Anterior cingulate cortex (tissue), 58 donors: ENCODE measurements at regions not wholly inside any gene's neighbourhood (a gene's known extent, or its start where the extent isn't known, plus 50 kb on each side); places are given as distances from the start of the nearest gene placed in this dataset.
"Not testable (repeated sequence)": the region's sequence is repeated elsewhere in the genome, so short reads cannot be mapped to it uniquely, and the experiment has no call there.

Experiments
- DNase-seq, 58 donors: peaks; one replicate each; lab custom pipeline; 2025; lab: John Stamatoyannopoulos, UW

DNA sequence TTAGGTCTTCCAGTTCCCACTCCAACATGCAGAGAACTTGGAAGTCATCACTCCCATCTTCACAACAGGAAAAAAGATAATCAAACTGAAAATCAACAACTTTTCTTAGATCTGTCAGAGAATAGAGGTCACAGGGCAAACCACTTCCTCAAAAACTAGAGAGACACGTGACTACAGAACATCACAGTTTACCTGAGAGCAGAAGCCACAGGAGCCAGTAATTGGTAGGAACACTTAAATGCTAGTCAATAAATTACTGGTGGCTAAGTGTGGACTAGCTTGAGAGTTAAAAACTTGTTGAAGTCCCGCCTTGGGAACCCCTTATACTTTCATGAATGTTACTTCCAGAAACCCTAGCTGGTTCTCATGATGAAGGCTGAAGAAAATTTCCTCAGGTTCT is 81.1 kb downstream of the THSD1 start:
- DNase-seq = not testable (repeated sequence)

GRCh38 chr13:52319876-52320275 is 86.1 kb downstream of the THSD1 start:
- DNase-seq = no peak

- not testable (repeated sequence) for DNase-seq
Observed at GRCh38 chr13:52309833-52310232, 96.1 kb downstream of the THSD1 start.

DNA sequence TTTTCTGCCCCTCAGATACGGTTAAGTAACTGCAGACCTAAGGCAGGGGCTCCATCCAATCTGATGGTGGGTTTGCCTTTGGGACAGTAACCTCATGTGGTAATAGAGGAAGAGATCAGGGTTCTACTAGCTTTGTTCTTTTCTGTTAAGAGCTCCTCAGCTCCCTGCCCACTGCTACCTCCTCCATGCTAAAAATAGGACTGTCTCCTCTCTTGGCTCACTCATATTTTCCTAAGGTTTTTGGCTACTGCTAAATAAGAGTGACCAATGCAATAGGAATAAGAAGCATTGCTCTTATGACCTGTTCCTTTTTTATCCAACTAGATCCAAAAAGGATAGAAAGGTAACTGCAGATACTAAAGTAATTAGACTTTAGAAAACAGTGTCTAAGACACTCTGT is 99.6 kb downstream of the THSD1 start:
- not testable (repeated sequence) for DNase-seq

DNA sequence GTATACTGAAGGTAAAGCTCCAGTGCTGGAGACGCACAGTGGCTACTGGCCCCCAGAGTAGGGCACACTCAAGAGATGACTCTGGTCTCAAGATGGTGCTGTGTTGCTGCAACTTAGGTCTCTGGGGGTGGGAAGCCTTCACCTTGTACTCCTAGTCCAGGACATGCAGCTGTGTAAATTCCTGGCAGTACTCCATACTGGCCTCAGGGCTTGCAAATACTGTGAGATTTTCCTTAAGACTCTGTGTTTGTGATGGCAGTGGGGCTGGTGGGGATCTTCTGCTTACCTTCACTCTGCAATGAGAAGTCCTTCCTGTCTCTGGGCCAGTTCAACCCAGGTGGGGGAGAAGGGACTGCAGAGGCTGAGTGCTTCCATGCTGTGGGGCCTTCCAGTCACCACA is 102.9 kb downstream of the THSD1 start:
- not testable (repeated sequence) for DNase-seq

DNA sequence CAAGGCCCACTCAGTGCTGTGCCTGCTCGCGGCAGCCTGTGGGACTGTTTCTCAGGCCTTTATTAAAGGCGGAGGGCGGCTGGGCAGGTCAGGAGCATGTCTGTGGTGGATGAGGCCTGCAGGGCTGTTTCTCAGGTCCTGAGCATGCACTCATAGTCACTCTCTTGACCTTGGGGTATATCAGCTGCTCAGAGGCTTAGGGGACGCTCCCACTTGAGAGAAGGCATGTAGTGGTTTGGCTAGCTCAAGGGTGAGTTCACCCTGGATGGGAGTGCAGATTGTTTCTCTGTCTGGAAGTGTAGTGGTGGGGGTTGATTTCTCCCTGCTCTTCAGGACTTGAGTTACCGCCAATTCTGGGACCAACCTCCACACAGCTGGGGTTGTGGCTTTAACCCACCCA is 103.3 kb downstream of the THSD1 start:
- DNase-seq = not testable (repeated sequence)

GRCh38 chr13:52301810-52302400 is 104.1 kb downstream of the THSD1 start:
- not testable (repeated sequence) for DNase-seq

- DNase-seq = not testable (repeated sequence)
Observed at GRCh38 chr13:52298079-52298661, 107.8 kb downstream of the THSD1 start.

- DNase-seq = not testable (repeated sequence)
Observed at GRCh38 chr13:52288891-52289290, 117.1 kb downstream of the THSD1 start.

GRCh38 chr13:52281387-52281786 is 122.0 kb upstream of the NEK3 start:
- DNase-seq = not testable (repeated sequence)

DNA sequence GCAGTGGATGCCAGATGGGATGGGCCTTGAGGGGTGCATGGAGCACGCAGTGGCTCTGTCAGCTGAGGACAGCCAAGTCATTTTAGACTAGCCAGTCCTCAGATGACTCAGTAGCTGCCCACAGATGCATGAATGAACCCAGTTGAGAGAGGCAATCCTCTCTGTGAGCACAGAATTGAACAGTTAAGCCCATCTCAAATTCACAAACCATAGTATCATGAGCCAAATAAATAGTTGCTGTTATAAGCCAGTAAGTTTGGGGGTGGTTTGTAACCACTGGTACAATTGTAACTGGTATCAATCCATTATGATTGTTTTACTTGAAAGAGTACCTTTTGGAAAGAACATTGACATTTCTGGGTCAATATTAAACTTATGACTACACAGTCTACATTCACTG is 120.0 kb upstream of the NEK3 start:
- not testable (repeated sequence) for DNase-seq

DNA sequence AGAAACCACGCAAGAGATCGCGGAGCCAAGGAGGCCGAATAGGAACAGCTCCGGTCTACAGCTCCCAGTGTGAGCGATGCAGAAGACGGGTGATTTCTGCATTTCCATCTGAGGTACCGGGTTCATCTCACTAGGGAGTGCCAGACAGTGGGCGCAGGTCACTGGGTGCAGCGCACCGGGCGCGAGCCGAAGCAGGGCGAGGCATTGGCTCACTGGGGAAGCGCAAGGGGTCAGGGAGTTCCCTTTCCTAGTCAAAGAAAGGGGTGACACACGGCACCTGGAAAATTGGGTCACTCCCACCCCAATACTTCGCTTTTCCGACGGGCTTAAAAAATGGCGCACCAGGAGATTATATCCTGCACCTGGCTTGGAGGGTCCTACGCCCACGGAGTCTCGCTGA is 94.9 kb upstream of the NEK3 start:
- DNase-seq = not testable (repeated sequence)

DNA sequence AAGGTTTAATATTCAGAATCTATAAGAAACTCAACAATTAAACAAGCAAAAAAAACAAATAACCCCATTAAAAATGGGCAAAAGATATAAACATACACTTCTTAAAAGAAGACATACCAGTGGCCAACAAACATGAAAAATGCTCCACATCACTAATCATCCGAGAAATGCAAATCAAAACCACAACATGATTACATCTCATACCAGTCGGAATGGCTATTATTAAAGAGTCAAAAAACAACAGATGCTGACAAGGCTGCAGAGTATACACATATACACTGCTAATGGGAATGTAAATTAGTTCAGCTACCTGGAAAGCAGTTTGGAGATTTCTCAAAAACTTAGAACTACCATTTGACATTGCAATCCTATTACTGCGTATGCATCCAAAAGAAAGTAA is 81.4 kb upstream of the NEK3 start:
- DNase-seq = not testable (repeated sequence)

- peak in 34 of 58 donors; percentile 1 to 54 (median 8) for DNase-seq
Observed at GRCh38 chr13:52235900-52236595, 76.7 kb upstream of the NEK3 start.

- not testable (repeated sequence) for DNase-seq
Observed at GRCh38 chr13:52234928-52235327, 75.5 kb upstream of the NEK3 start.

DNA sequence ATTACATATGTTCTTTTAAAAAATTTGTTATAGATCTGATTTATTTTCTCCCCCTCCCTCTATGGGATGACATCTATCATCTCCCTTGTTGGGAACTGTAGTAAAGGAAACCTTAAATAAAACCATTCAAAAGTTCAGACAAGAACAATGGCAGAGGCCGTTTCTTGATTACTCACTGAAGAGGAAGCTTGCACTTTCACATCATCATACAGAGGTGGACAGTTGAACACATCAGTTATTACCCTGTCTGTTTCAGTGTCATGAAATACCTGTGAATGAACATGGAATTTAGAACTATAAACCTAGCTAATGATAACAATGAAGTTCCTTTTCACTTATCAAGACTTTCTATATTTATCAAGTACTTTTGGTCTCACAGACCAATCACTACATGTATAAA is 63.7 kb upstream of the NEK3 start:
- not testable (repeated sequence) for DNase-seq

- not testable (repeated sequence) for DNase-seq
Observed at GRCh38 chr13:52213920-52214319, 54.5 kb upstream of the NEK3 start.

- not testable (repeated sequence) for DNase-seq
Observed at GRCh38 chr13:52212886-52213285, 53.5 kb upstream of the NEK3 start.

DNA sequence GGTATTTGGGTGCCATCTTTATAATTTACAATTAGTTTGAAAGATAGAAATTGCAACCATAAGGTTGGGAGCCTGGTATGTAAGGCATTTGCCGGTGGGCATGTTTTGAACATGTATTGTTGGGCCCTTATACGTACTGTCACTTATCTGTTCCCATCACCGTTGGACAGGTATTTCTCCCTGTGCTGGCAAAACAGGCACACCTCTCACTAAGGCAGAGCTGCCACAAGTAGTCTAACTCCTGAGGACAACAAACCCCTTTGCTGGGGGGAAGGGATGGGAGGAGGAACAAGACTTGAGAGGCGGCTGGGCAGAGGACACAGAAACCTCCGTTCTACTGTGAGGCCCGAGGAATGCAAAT is 52.0 kb upstream of the NEK3 start:
- not testable (repeated sequence) for DNase-seq

GRCh38 chr13:52210564-52211415 is 51.4 kb upstream of the NEK3 start:
- not testable (repeated sequence) for DNase-seq
